ENCODE measurements at regions not wholly inside any gene's neighbourhood (a gene's known extent, or its start where the extent isn't known, plus 50 kb on each side); places are given as distances from the start of the nearest gene placed in this dataset.

DNA sequence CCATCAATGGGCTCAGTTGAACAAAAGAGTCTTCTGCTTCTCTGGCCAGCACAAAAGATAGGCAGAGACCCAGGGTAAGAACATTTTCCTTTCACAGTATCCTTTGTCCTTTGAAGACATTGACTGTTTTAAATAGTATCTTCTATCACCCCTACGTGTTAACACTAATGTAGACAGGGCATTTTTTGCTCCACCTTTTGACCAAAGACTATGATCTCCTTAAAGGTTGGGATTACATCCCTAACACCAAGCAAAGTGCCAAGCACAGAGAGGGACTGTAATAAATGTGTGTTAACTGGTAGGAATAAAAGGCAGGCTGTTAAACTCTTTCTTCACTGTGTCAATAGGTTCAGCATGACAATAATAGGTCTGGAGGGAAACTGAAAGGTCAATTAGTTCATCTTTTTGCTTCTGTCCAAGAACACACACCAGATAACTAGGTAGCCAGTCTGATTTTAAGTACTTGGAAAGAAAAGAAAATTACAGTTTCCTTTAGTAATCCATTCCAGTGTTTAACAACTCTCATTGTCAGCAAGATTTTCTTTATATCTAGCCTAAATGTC is 63.6 kb upstream of the NOX3 start:
- no peak for DNase-seq (ENCODE audit: low read depth)
- TF ChIP-seq, protein P1, sequence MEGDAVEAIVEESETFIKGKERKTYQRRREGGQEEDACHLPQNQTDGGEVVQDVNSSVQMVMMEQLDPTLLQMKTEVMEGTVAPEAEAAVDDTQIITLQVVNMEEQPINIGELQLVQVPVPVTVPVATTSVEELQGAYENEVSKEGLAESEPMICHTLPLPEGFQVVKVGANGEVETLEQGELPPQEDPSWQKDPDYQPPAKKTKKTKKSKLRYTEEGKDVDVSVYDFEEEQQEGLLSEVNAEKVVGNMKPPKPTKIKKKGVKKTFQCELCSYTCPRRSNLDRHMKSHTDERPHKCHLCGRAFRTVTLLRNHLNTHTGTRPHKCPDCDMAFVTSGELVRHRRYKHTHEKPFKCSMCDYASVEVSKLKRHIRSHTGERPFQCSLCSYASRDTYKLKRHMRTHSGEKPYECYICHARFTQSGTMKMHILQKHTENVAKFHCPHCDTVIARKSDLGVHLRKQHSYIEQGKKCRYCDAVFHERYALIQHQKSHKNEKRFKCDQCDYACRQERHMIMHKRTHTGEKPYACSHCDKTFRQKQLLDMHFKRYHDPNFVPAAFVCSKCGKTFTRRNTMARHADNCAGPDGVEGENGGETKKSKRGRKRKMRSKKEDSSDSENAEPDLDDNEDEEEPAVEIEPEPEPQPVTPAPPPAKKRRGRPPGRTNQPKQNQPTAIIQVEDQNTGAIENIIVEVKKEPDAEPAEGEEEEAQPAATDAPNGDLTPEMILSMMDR (IDR thresholded peaks at IDR 0.05; ENCODE audit: low read length, missing control alignments): no peak
- H3K4me3 ChIP-seq (replicated peaks; ENCODE audit: low read depth, low read length): no peak overlapping the region

DNA sequence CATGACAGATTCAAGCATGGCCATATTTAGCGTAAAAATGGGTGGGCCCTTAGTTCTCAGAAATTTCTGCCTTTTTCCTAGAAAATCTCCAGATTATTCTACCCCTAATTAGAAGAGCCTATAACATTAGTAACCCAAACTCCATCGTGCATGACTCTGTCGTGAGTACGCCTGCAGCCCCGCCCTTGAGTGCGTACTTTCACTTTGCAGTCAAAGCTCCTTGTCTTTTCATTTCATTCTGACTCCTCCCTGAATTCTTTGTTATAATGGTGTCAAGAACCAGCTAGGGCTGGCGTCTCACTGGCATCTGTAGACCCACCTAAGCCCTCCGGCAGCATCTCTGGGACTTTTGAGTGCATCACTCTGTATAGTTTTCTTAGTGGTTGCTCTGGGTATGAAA is 61.7 kb upstream of the NOX3 start:
- no peak for DNase-seq (ENCODE audit: low read depth)
- TF ChIP-seq, protein P1 (IDR thresholded peaks at IDR 0.05; ENCODE audit: low read length, missing control alignments): no peak
- no peak overlapping the region for H3K4me3 ChIP-seq (replicated peaks; ENCODE audit: low read depth, low read length)

DNA sequence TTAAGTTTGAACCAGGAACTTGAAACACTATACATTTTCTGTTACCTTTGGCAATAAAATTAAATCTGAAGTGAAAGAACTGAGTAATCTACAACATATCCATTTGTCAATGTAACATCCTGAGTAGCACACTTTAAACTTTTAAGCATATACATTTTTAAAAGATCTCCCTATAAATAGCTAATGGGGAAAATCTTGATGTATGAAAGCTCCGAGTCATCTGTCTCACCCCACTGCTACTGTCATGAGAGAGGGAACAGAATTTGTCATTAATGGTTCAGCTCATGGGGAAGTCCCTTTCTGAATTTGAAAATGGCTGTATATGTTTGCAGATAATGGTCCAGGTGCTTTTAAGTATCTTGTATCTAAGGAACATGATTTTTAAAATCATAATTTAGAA is 55.2 kb upstream of the NOX3 start:
- DNase-seq (ENCODE audit: low read depth): no peak
- TF ChIP-seq, protein P1 (IDR thresholded peaks at IDR 0.05; ENCODE audit: low read length, missing control alignments): no peak
- H3K4me3 ChIP-seq (replicated peaks; ENCODE audit: low read depth, low read length): no peak overlapping the region

DNA sequence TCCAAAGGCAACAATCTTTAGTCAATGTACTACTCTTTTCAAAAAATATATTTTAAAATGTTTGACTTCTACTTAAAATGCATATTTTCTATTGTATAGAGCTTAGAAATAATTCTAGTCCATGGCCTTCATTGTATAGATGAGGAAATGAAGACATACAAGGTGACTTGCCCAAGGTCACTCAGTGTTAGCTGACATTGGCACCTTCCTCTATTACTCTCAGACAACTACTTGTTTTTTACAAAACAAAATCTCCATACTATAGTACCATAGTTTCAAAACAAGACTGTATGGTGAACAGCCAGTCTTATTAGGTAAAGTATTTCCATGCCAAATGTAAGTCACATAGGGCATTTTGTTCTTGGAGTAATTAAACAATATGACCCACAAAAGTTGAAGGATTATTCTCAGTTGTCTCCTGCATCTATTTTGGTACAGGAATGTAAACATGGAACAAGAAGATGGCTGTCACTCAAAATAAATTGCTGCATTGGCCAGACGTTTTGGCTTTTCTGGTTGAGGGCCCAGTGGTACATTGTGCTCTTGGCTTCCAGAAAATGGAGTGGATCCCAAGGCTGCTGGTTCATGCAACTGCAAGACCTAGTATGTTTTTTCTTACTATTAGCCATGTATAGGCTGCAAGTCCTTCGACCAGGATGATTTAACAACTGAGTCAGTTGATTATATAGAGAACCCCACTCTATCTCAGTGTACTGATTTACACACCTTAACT is 54.3 kb upstream of the NOX3 start:
- TF ChIP-seq, protein P1 (IDR thresholded peaks at IDR 0.05; ENCODE audit: low read length, missing control alignments): no peak

DNA sequence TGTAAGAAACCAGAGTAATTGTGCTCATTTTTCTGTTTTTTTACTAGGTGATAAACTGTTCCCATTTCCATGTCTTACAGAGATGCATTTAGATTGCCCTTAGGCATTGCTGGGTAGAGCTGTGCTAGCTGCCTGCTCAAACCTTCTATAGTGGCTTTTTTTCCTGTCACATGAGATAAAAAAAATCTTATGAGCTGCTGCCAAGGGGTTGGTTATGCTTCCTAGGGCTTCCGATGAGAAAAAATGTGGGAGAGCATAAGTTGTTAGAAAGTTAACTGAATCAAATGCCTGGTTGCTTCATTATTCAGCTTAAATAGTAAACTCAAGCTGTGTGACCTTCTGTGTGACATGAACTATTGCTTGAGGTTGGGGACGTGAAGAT is 50.0 kb upstream of the NOX3 start:
- no peak for DNase-seq (ENCODE audit: low read depth)
- no peak overlapping the region for H3K4me3 ChIP-seq (replicated peaks; ENCODE audit: low read depth, low read length)
- TF ChIP-seq, protein P1 (IDR thresholded peaks at IDR 0.05; ENCODE audit: low read length, missing control alignments): no peak

More for the DNA sequence above, 54.3 kb upstream of the NOX3 start:
- DNase-seq (ENCODE audit: low read depth): no peak
- no peak overlapping the region for H3K4me3 ChIP-seq (replicated peaks; ENCODE audit: low read depth, low read length)
